ENCODE measurements at regions not wholly inside any gene's neighbourhood (a gene's known extent, or its start where the extent isn't known, plus 50 kb on each side); places are given as distances from the start of the nearest gene placed in this dataset.

- TF ChIP-seq CTCF (IDR thresholded peaks at IDR 0.05; ENCODE audit: insufficient read depth, low read length, poor library complexity, severe bottlenecking), result no peak
- Histone ChIP-seq H3K27me3 (ENCODE audit: control insufficient read depth, insufficient read depth, low read length) (no peaks in the 10 kb centered on the region), H3K4me3 (ENCODE audit: low read depth, low read length) (no peak overlapping the region), H3K36me3 (ENCODE audit: control insufficient read depth, insufficient read depth, low read length) (no peaks in the 10 kb centered on the region)
- no peak for DNase-seq (ENCODE audit: low read depth)
These were observed 597.5 kb upstream of the NRXN1 start for GRCh38 chr2:51629406-51629805.

GRCh38 chr2:51628917-51629316 lies 597.0 kb upstream of the NRXN1 start:
- DNase-seq (ENCODE audit: low read depth), result no peak
- TF ChIP-seq CTCF (IDR thresholded peaks at IDR 0.05; ENCODE audit: insufficient read depth, low read length, poor library complexity, severe bottlenecking), result no peak

GRCh38 chr2:51624995-51625394 lies 593.1 kb upstream of the NRXN1 start:
- no peak for TF ChIP-seq CTCF (IDR thresholded peaks at IDR 0.05; ENCODE audit: insufficient read depth, low read length, poor library complexity, severe bottlenecking)
- DNase-seq (ENCODE audit: low read depth), result no peak

More at GRCh38 chr2:51628917-51629316, 597.0 kb upstream of the NRXN1 start:
- Histone ChIP-seq H3K36me3 (ENCODE audit: control insufficient read depth, insufficient read depth, low read length) (no peaks in the 10 kb centered on the region), H3K4me3 (ENCODE audit: low read depth, low read length) (no peak overlapping the region), H3K27me3 (ENCODE audit: control insufficient read depth, insufficient read depth, low read length) (no peaks in the 10 kb centered on the region)

GRCh38 chr2:51620796-51621195 lies 588.9 kb upstream of the NRXN1 start:
- Histone ChIP-seq H3K36me3 (ENCODE audit: control insufficient read depth, insufficient read depth, low read length) (no peaks in the 10 kb centered on the region), H3K4me3 (ENCODE audit: low read depth, low read length) (no peak overlapping the region), H3K27me3 (ENCODE audit: control insufficient read depth, insufficient read depth, low read length) (no peaks in the 10 kb centered on the region)
- TF ChIP-seq CTCF (IDR thresholded peaks at IDR 0.05; ENCODE audit: insufficient read depth, low read length, poor library complexity, severe bottlenecking), result no peak
- DNase-seq (ENCODE audit: low read depth), result no peak

More at GRCh38 chr2:51624995-51625394, 593.1 kb upstream of the NRXN1 start:
- Histone ChIP-seq H3K36me3 (ENCODE audit: control insufficient read depth, insufficient read depth, low read length) (no peaks in the 10 kb centered on the region), H3K4me3 (ENCODE audit: low read depth, low read length) (no peak overlapping the region), H3K27me3 (ENCODE audit: control insufficient read depth, insufficient read depth, low read length) (no peaks in the 10 kb centered on the region)

- H3K27me3 ChIP-seq (ENCODE audit: control insufficient read depth, insufficient read depth, low read length), result no peaks in the 10 kb centered on the region
- no peak for DNase-seq (ENCODE audit: low read depth)
- H3K36me3 ChIP-seq (ENCODE audit: control insufficient read depth, insufficient read depth, low read length), result no peaks in the 10 kb centered on the region
- H3K4me3 ChIP-seq (ENCODE audit: low read depth, low read length), result no peak overlapping the region
- no peak for TF ChIP-seq CTCF (IDR thresholded peaks at IDR 0.05; ENCODE audit: insufficient read depth, low read length, poor library complexity, severe bottlenecking)
These were observed 588.0 kb upstream of the NRXN1 start for GRCh38 chr2:51619961-51620360.

- no peaks in the 10 kb centered on the region for H3K36me3 ChIP-seq (ENCODE audit: control insufficient read depth, insufficient read depth, low read length)
- DNase-seq (ENCODE audit: low read depth), result no peak
- H3K27me3 ChIP-seq (ENCODE audit: control insufficient read depth, insufficient read depth, low read length), result no peaks in the 10 kb centered on the region
- H3K4me3 ChIP-seq (ENCODE audit: low read depth, low read length), result no peak overlapping the region
- no peak for TF ChIP-seq CTCF (IDR thresholded peaks at IDR 0.05; ENCODE audit: insufficient read depth, low read length, poor library complexity, severe bottlenecking)
These were observed 580.5 kb upstream of the NRXN1 start for GRCh38 chr2:51612387-51612786.
